PC-9 (cell line): ENCODE measurements at regions not wholly inside any gene's neighbourhood (a gene's known extent, or its start where the extent isn't known, plus 50 kb on each side); places are given as distances from the start of the nearest gene placed in this dataset.

Source experiments
- CTCF ChIP-seq: fragments of 200-600 bp; sonication (generic); conservative IDR thresholded peaks from 2 replicates; pipeline ENCODE4 v1.6.1; 2017; ENCODE audit warnings: mixed run types, antibody characterized with exemption, mild to moderate bottlenecking, moderate library complexity
- EZH2 ChIP-seq: fragments of 200-600 bp; sonication (generic); IDR thresholded peaks from 2 replicates; pipeline ENCODE4 v1.8.0; 2017; ENCODE audit warnings: antibody characterized with exemption, low read depth

DNA sequence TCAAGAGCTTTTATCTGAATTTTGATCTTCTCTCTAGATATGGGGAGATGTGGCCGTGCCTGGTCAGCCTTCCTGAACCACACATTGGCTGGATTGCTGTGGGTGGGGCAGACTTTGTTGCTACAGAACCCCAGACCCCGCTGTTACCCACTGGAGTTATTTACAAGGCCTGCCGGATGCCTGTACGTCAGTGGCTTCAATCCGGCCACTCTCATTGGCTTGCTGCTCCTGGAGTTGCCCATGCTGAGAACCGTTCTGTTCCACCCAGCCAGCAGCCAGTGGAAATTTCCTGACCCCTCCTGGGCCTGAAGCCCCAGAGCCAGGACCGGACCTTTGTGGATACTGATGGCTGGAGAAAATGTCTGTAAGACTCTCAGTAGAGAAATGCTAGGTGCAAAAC is 101.9 kb downstream of the TFAP2C start:
- TF ChIP-seq CTCF (no peak), EZH2 (no peak)
